GM23248 (cell line): ENCODE measurements at regions not wholly inside any gene's neighbourhood (a gene's known extent, or its start where the extent isn't known, plus 50 kb on each side); places are given as distances from the start of the nearest gene placed in this dataset.

Experiments
- DNase-seq: peaks from one replicate; pipeline ENCODE4 v3.0.0-alpha.2; 2015
- H2AFZ ChIP-seq: fragments of 200-600 bp; sonication (generic); 2 replicates; pipeline ENCODE4 v1.6.1; 2016; ENCODE audit warnings: antibody characterized with exemption
- H3F3A ChIP-seq: fragments of 200-600 bp; sonication (generic); 2 replicates; pipeline ENCODE4 v1.6.1; 2016; ENCODE audit warnings: mild to moderate bottlenecking, antibody characterized with exemption, mixed run types; ENCODE audit not compliant: insufficient read depth
- H3K27ac ChIP-seq: fragments of 200-600 bp; sonication (generic); 2 replicates; pipeline ENCODE4 v1.5.1; 2016; ENCODE audit warnings: mild to moderate bottlenecking
- H3K27me3 ChIP-seq: fragments of 200-600 bp; sonication (generic); replicated peaks from 2 replicates; pipeline ENCODE4 v1.6.1; 2016; ENCODE audit warnings: mild to moderate bottlenecking; ENCODE audit not compliant: insufficient read depth
- H3K36me3 ChIP-seq: fragments of 200-600 bp; sonication (generic); 2 replicates; pipeline ENCODE4 v1.6.1; 2016; ENCODE audit warnings: low read depth, mild to moderate bottlenecking
- H3K4me1 ChIP-seq: fragments of 200-600 bp; sonication (generic); 2 replicates; pipeline ENCODE4 v1.6.1; 2016; ENCODE audit warnings: mild to moderate bottlenecking; ENCODE audit not compliant: insufficient read depth
- H3K4me2 ChIP-seq: fragments of 200-600 bp; sonication (generic); one replicate; pipeline ENCODE4 v1.6.1; 2016; ENCODE audit warnings: mild to moderate bottlenecking; ENCODE audit not compliant: unreplicated experiment
- H3K4me3 ChIP-seq: fragments of 200-600 bp; sonication (generic); 2 replicates; pipeline ENCODE4 v1.5.1; 2016; ENCODE audit warnings: mild to moderate bottlenecking
- H3K79me2 ChIP-seq: fragments of 200-600 bp; sonication (generic); 2 replicates; pipeline ENCODE4 v1.6.1; 2016; ENCODE audit warnings: mild to moderate bottlenecking; ENCODE audit not compliant: insufficient read depth
- H3K9ac ChIP-seq: fragments of 200-600 bp; sonication (generic); 2 replicates; pipeline ENCODE4 v1.6.1; 2016; ENCODE audit warnings: mild to moderate bottlenecking
- H3K9me2 ChIP-seq: fragments of 200-600 bp; sonication (generic); 2 replicates; pipeline ENCODE4 v1.6.1; 2016; ENCODE audit warnings: mixed run types, mild to moderate bottlenecking, moderate library complexity; ENCODE audit not compliant: insufficient read depth
- H3K9me3 ChIP-seq: fragments of 200-600 bp; sonication (generic); one replicate; pipeline ENCODE4 v1.6.1; 2017; ENCODE audit warnings: low read depth
- H4K20me1 ChIP-seq: fragments of 200-600 bp; sonication (generic); 2 replicates; pipeline ENCODE4 v1.6.0; 2016; ENCODE audit not compliant: insufficient read depth
- EZH2 ChIP-seq: fragments of 200-600 bp; sonication (generic); IDR thresholded peaks from 2 replicates; pipeline ENCODE4 v1.6.1; 2018; ENCODE audit warnings: antibody characterized with exemption, mild to moderate bottlenecking; ENCODE audit not compliant: insufficient read depth, poor library complexity, severe bottlenecking
- EZH2phosphoT487 ChIP-seq: fragments of 200-600 bp; sonication (generic); IDR thresholded peaks from 2 replicates; pipeline ENCODE4 v1.6.1; 2018; ENCODE audit warnings: antibody characterized with exemption, moderate library complexity, mild to moderate bottlenecking, low read depth; ENCODE audit not compliant: insufficient read depth
- WGBS, 2 experiments: methylation state at CpG; one replicate each; pipeline ENCODE4 v1.1.6; 2015 to 2017; ENCODE audit warnings: low lambda C conversion rate in 2 of 2, low coverage in 1 of 2; ENCODE audit errors: missing lambda C conversion rate in 2 of 2; 5-methylcytosine and 5-hydroxymethylcytosine counted together
- in situ Hi-C: fragments of 300-500 bp; cut with MboI; formaldehyde crosslinking; loops from 2 replicates; pipeline ENCODE4 v1.15.0; 2020

GRCh38 chr1:63261736-63262458, 60.5 kb upstream of the FOXD3 start:
- WGBS, 2 experiments, result 12 to 20% methylated on average over 2 of the region's 2 CpGs
- Histone ChIP-seq H3K9me3 (no peaks in the 10 kb centered on the region), H3K9me2 (no peaks in the 10 kb centered on the region), H3K4me1 (no peaks in the 10 kb centered on the region), H4K20me1 (no peaks in the 10 kb centered on the region), H3K4me3 (no peak overlapping the region), H3K27me3 (peaks cover 5% of the 10 kb centered on the region; the same call in 1 of the 2 replicates), H3K27ac (no peak overlapping the region), H3F3A (no peaks in the 10 kb centered on the region), H3K9ac (no peak overlapping the region), H3K79me2 (no peaks in the 10 kb centered on the region), H2AFZ (no peak overlapping the region), H3K36me3 (no peaks in the 10 kb centered on the region), H3K4me2 (no peak overlapping the region)
- peak; percentile 6 for DNase-seq
- no peak for TF ChIP-seq EZH2phosphoT487
- no peak for TF ChIP-seq EZH2
- in situ Hi-C loops, result no loop called here

DNA sequence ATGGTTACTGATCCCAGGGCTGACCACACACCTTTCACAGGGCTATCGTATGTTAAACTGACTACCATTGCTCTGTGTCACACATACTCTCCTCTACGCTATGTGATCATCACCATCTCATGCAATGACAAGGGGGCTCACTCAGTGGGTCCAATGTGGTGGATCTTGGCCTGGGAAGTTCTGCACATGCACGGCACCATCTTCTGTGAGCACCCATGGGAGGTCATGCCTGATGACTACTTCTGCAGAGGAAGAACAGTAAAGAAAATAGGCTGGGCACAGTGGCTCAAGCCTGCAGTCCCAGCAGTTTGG, 60.0 kb upstream of the FOXD3 start:
- no peak overlapping the region for H3K4me2 ChIP-seq
- H3K4me1 ChIP-seq, result no peaks in the 10 kb centered on the region
- DNase-seq, result no peak
- H3K27me3 ChIP-seq, result peaks cover 5% of the 10 kb centered on the region; the same call in 1 of the 2 replicates
- no peak overlapping the region for H3K9ac ChIP-seq
- no peak for TF ChIP-seq EZH2phosphoT487
- TF ChIP-seq EZH2, result no peak
- H3K27ac ChIP-seq, result no peak overlapping the region
- no peaks in the 10 kb centered on the region for H3K36me3 ChIP-seq
- no peaks in the 10 kb centered on the region for H3F3A ChIP-seq
- H2AFZ ChIP-seq, result no peak overlapping the region
- in situ Hi-C loops, result no loop called here
- no peak overlapping the region for H3K4me3 ChIP-seq
- H3K79me2 ChIP-seq, result no peaks in the 10 kb centered on the region
- 32 to 42% methylated on average over 3 of the region's 3 CpGs for WGBS, 2 experiments
- no peaks in the 10 kb centered on the region for H4K20me1 ChIP-seq
- no peaks in the 10 kb centered on the region for H3K9me2 ChIP-seq
- H3K9me3 ChIP-seq, result no peaks in the 10 kb centered on the region

GRCh38 chr1:63264161-63264560, 58.2 kb upstream of the FOXD3 start:
- Histone ChIP-seq H3K4me3 (no peak overlapping the region), H3K27me3 (no peaks in the 10 kb centered on the region; the same call in 1 of the 2 replicates), H3K4me2 (no peak overlapping the region), H3K9ac (no peak overlapping the region), H3K36me3 (no peaks in the 10 kb centered on the region), H3F3A (no peaks in the 10 kb centered on the region), H3K79me2 (no peaks in the 10 kb centered on the region), H4K20me1 (no peaks in the 10 kb centered on the region), H2AFZ (no peak overlapping the region), H3K27ac (no peak overlapping the region), H3K9me3 (no peaks in the 10 kb centered on the region), H3K4me1 (no peaks in the 10 kb centered on the region), H3K9me2 (no peaks in the 10 kb centered on the region)
- WGBS, 2 experiments, result 12 to 24% methylated on average over 2 of the region's 2 CpGs
- in situ Hi-C loops, result no loop called here
- no peak for DNase-seq
- TF ChIP-seq EZH2 (no peak), EZH2phosphoT487 (no peak)

DNA sequence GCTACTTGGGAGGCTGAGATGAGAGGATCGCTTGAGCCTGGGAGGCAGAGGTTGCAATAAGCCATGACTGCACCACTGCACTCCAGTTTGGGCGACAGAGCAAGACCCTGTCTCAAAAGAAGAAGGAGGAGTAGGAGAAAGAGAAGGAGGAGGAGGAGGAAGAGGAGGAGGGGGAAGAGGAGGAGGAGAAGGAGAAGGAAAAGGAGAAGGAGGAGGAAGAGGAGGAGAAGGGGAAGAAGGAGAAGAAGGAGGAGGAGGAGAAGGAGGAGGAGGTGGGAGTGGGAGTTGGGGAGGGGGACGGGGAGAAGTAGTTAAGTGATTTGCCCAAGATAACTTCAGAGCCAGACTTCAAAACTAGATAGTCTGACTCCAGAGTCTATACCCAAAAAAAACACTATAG, 55.5 kb upstream of the FOXD3 start:
- no peak overlapping the region for H2AFZ ChIP-seq
- no peak for DNase-seq
- no peaks in the 10 kb centered on the region for H3K36me3 ChIP-seq
- H4K20me1 ChIP-seq, result no peaks in the 10 kb centered on the region
- H3K4me2 ChIP-seq, result no peak overlapping the region
- no peaks in the 10 kb centered on the region for H3K4me1 ChIP-seq
- H3K9ac ChIP-seq, result no peak overlapping the region
- no peaks in the 10 kb centered on the region for H3K9me3 ChIP-seq
- no peaks in the 10 kb centered on the region; the same call in 1 of the 2 replicates for H3K27me3 ChIP-seq
- in situ Hi-C loops, result no loop called here
- no peak for TF ChIP-seq EZH2
- no peak overlapping the region for H3K4me3 ChIP-seq
- H3F3A ChIP-seq, result no peaks in the 10 kb centered on the region
- H3K9me2 ChIP-seq, result no peaks in the 10 kb centered on the region
- H3K27ac ChIP-seq, result no peak overlapping the region
- no peaks in the 10 kb centered on the region for H3K79me2 ChIP-seq
- 28 to 50% methylated on average over 2 to 3 of the region's 3 CpGs for WGBS, 2 experiments

DNA sequence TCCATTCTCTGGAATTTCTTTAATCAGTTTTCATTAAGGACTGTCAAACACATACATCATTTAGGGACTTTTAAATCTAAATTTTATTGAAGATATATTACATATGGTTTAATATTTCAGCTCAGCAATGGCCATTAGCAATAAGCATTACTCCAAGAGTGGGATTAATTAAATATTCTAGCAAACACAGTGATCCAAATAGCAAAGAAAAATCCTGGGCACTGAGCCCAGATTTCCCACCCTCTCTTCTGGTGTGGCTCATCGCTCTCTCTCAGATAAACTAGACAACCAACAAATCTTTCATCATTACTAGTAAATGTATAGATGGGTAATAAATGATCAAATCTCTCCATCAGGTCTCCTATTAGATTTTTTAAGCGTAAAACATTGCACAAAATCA, 53.5 kb upstream of the FOXD3 start:
- no peaks in the 10 kb centered on the region; the same call in 1 of the 2 replicates for H3K27me3 ChIP-seq
- no peak overlapping the region for H3K9ac ChIP-seq
- no peak overlapping the region for H2AFZ ChIP-seq
- TF ChIP-seq EZH2phosphoT487, result no peak
- TF ChIP-seq EZH2, result no peak
- DNase-seq, result no peak
- no peaks in the 10 kb centered on the region for H3K9me3 ChIP-seq
- H3F3A ChIP-seq, result no peaks in the 10 kb centered on the region
- H3K36me3 ChIP-seq, result no peaks in the 10 kb centered on the region
- H3K4me1 ChIP-seq, result no peaks in the 10 kb centered on the region
- H4K20me1 ChIP-seq, result no peaks in the 10 kb centered on the region
- H3K4me3 ChIP-seq, result no peak overlapping the region
- in situ Hi-C loops, result no loop called here
- no peaks in the 10 kb centered on the region for H3K79me2 ChIP-seq
- WGBS, 2 experiments, result 6 to 9% methylated on average over 2 of the region's 2 CpGs
- H3K27ac ChIP-seq, result no peak overlapping the region
- H3K4me2 ChIP-seq, result no peak overlapping the region
- no peaks in the 10 kb centered on the region for H3K9me2 ChIP-seq
